Stimulated activated CD4-positive, alpha-beta T cell treated with anti-CD3 and anti-CD28 coated beads, Interleukin-4, amount 100 ng/mL, for 1 hour (primary cell): ENCODE measurements at regions not wholly inside any gene's neighbourhood (a gene's known extent, or its start where the extent isn't known, plus 50 kb on each side); places are given as distances from the start of the nearest gene placed in this dataset.

ENCODE experiments used
- DNase-seq: peaks from one replicate; pipeline ENCODE4 v3.0.0-alpha.2; 2020

- peak; percentile 11 for DNase-seq
Observed at GRCh38 chr4:117447925-117448324, 362.5 kb upstream of the TRAM1L1 start.

DNA sequence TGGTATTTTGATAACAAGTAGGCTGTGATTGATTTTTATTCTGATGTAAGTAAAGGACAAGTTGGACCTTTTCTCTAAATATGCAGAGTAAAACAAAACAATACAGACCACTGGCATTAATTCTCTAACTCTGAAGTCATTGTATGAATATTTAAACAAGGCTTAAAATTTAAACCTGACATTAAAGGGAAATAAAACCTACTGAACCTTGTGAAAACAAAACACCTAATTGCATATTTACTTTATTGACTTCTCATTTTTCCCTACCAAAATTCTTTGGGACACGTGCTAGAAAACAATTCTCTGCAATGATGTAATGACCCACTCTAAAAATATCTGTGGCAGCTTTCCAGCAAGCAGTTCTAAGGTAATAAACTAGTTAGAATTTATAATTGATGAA, 369.7 kb upstream of the TRAM1L1 start:
- DNase-seq: no peak

DNA sequence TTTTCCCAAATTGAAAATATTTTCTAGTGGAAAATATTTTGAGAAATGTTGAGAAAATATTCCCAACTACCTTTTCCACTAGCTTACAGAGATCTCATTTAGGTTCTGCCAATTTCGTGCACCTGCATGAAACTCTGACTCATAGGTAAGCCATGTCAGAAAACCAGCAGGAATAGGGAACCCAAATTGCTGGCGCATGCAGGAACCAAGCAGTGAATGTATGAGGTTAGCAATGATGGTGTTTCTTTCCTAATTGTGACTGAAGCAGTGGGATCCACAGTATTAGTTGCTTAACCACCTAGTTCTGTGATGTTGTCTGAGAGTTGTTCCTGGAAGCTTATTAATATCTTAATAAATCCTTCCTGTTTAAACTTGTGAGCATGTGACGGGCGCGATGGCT, 381.0 kb upstream of the TRAM1L1 start:
- no peak for DNase-seq

GRCh38 chr4:117467404-117467803, 382.0 kb upstream of the TRAM1L1 start:
- DNase-seq: no peak

GRCh38 chr4:117474987-117475386, 389.6 kb upstream of the TRAM1L1 start:
- DNase-seq: no peak

GRCh38 chr4:117477925-117478324, 392.5 kb upstream of the TRAM1L1 start:
- no peak for DNase-seq

DNA sequence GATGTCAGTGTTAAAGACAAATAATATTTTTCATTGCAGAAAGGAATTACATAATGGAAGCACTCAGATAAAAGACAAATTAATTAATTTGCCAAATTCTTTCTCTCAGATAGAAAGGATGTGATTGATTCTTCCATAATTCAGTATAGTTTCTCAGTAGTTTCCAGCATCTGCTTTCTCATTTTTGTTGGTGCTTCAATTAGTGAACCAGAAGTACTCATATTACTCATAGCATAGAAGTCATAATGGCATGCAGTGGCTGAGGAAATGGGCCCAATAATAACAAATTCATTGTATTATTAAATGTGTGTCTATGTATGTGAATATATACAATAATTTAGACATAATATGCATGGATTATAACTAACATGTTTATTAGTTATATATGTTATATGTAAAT, 393.3 kb upstream of the TRAM1L1 start:
- DNase-seq: no peak

DNA sequence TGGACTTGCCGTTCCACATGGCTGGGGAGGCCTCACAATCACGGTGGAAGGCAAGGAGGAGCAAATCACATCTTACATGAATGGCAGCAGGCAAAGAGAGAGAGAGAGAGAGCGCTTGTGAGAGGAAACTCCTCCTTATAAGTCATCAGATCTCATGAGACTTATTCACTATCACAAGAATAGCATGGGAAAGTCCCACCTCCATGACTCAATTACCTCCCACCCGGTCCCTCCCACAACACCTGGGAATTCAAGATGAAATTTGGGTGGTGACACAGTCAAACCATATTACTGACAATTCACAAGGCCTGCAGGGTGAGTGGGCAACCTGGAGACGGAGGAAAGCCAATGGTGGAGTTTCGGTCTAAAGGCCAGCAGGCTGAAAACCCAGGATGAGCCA, 394.3 kb upstream of the TRAM1L1 start:
- DNase-seq: peak; percentile 8

- no peak for DNase-seq
Observed at GRCh38 chr4:117481742-117482141, 396.4 kb upstream of the TRAM1L1 start.

- no peak for DNase-seq
Observed at GRCh38 chr4:117488692-117489091, 403.3 kb upstream of the TRAM1L1 start.

- DNase-seq: no peak
Observed at GRCh38 chr4:117489107-117489506, 403.7 kb upstream of the TRAM1L1 start.

DNA sequence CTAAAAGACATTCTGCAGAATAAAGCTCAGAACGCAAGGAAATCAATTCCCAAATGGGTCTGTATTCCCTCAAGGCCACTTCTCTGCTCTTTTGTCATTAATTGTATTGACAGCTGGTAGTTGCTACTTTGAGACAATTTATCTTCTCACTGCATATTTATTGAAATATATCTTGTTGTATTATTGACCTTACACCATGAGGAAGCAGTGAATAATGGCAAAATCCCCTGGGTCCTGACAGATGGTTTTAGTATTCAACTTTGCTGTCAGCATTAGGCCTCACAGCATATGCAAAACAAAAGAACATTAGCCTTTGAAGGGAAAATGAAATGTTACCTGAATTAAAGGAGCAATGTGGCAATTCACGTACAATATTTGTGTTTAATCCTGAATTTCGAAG, 406.1 kb upstream of the TRAM1L1 start:
- no peak for DNase-seq

GRCh38 chr4:117495802-117496201, 410.4 kb upstream of the TRAM1L1 start:
- no peak for DNase-seq

DNA sequence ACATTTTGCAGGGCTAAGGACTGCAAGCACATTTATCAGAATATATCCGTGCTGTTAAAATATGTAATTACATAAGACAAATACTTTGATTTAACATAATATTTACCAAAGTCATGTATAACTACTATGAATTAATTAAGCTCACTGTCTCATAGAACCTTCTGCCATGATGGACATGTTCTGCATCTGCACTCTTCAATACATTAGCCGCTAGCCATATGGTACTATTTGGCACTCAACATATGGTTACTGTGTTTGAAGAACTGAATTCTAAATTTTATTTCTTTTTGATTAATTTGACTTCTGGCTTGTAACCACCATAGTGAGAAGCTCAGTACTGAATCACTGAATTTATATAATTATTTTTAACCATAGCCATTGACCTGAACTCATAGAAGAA, 427.0 kb upstream of the TRAM1L1 start:
- DNase-seq: no peak

- no peak for DNase-seq
Observed at GRCh38 chr4:117514391-117515175, 429.2 kb upstream of the TRAM1L1 start.

DNA sequence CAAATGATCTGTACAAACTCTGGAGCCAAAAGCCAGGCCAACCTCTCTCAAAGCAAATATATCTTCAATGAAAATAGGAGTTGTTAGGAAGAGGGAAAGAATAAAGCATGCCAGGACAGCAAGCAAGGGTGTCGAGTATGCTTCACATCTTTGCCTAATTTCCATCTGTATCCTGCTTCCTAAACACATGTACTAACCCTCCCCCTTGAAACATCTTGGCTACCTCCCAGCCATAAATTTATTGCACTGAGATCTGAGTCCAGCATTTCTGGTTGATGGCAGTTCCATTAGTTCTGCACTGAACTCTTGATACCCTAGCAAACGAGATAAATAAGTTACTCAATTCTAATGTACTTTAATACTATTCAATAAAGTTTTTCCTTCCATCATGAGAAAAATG, 430.5 kb upstream of the TRAM1L1 start:
- no peak for DNase-seq

- DNase-seq: no peak
Observed at GRCh38 chr4:117527601-117528000, 442.2 kb upstream of the TRAM1L1 start.

DNA sequence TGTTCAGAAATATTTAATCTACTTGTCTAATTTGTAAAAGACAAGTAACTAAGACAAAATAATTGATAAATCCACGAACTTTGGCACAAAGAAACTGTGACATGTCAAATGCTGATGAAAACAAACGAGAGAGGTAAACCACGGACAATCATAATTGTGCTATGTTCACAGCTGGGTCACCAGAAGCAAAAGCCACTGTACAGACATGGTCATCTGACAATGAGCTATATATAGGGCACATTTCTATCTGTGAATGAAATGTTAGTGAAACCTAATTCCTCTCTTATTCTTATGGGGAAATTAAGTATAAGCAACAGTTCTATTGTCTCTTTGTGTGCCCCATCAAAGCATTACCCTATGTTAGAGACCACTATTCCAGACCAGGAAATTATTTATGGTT, 444.0 kb upstream of the TRAM1L1 start:
- DNase-seq: no peak

GRCh38 chr4:117533501-117533900, 448.1 kb upstream of the TRAM1L1 start:
- DNase-seq: no peak

- DNase-seq: no peak
Observed at GRCh38 chr4:117545039-117545438, 459.7 kb upstream of the TRAM1L1 start.

GRCh38 chr4:117549524-117549923, 464.1 kb upstream of the TRAM1L1 start:
- no peak for DNase-seq

GRCh38 chr4:117550085-117550484, 464.7 kb upstream of the TRAM1L1 start:
- no peak for DNase-seq

DNA sequence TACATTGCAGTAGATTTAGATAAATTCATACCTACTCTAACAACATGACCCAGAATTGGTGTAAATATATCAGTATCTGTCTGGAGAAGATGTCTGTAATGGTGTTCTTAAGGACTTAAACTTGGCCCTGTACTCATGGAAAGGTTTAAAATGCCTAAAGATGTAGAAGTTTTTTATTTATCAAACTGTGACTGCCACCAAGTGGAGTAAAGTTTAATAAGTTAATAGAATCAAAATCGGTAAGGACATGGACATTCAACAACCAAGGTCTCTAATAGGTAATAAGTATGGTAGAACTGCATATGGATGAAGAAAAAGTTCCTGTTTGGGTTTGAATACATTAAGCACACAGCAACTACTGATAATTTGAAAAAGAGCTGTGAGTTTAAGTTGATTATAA, 474.0 kb upstream of the NDST3 start:
- no peak for DNase-seq

GRCh38 chr4:117574085-117574484, 460.2 kb upstream of the NDST3 start:
- no peak for DNase-seq

GRCh38 chr4:117575850-117576249, 458.4 kb upstream of the NDST3 start:
- DNase-seq: no peak
